Nephron (organoid): ENCODE measurements at regions not wholly inside any gene's neighbourhood (a gene's known extent, or its start where the extent isn't known, plus 50 kb on each side); places are given as distances from the start of the nearest gene placed in this dataset.

Experiments
- H3K27ac Mint-ChIP-seq, 3 experiments: 2 replicates each; pipeline ENCODE4 v1.8.0; 2020; ENCODE audit warnings: mixed read lengths in 3 of 3, mild to moderate bottlenecking in 2 of 3, moderate library complexity in 1 of 3
- H3K27me3 Mint-ChIP-seq: 2 replicates; pipeline ENCODE4 v1.8.0; 2021; ENCODE audit warnings: low read depth, mild to moderate bottlenecking, moderate library complexity, mixed read lengths
- H3K36me3 Mint-ChIP-seq: 2 replicates; pipeline ENCODE4 v1.8.0; 2020; ENCODE audit warnings: low read depth, mixed read lengths
- H3K4me1 Mint-ChIP-seq: 2 replicates; pipeline ENCODE4 v1.8.0; 2020; ENCODE audit warnings: mixed read lengths
- H3K4me3 Mint-ChIP-seq, 3 experiments: 2 replicates each; pipeline ENCODE4 v1.8.0; 2020; ENCODE audit warnings: mild to moderate bottlenecking in 3 of 3, mixed read lengths in 3 of 3, moderate library complexity in 2 of 3
- H3K9me3 Mint-ChIP-seq: 2 replicates; pipeline ENCODE4 v1.8.0; 2020; ENCODE audit warnings: mixed read lengths
- TF ChIP-seq, protein P1 (sequence below), 3 experiments: fragments of 200-600 bp; sonication (generic); IDR thresholded peaks; one replicate each; pipeline ENCODE4 v1.5.0; 2021; ENCODE audit warnings: antibody characterized with exemption in 3 of 3; ENCODE audit not compliant: unreplicated experiment in 3 of 3

DNA sequence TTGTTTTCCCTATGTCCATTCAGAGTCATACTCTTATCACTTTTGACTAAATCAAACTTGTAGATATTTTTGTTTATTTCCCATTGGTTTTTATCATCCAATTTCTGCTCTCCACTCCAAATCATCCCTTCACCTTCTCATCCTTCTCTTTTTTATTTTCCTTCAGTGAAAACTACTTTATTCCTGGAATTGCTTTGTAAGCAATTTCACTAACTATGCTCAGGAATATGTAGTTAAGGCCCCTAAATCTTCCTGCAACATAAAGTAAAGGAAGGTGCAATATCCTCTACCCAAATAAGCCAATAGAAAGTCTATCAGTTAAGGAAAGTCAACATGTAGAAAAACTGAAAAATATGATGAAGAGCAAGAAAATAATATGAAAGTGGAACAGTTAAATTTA lies 308.4 kb downstream of the SEC23A start:
- H3K4me1 Mint-ChIP-seq: no peaks in the 10 kb centered on the region
- no peaks in the 10 kb centered on the region for H3K36me3 Mint-ChIP-seq
- TF ChIP-seq, protein P1, sequence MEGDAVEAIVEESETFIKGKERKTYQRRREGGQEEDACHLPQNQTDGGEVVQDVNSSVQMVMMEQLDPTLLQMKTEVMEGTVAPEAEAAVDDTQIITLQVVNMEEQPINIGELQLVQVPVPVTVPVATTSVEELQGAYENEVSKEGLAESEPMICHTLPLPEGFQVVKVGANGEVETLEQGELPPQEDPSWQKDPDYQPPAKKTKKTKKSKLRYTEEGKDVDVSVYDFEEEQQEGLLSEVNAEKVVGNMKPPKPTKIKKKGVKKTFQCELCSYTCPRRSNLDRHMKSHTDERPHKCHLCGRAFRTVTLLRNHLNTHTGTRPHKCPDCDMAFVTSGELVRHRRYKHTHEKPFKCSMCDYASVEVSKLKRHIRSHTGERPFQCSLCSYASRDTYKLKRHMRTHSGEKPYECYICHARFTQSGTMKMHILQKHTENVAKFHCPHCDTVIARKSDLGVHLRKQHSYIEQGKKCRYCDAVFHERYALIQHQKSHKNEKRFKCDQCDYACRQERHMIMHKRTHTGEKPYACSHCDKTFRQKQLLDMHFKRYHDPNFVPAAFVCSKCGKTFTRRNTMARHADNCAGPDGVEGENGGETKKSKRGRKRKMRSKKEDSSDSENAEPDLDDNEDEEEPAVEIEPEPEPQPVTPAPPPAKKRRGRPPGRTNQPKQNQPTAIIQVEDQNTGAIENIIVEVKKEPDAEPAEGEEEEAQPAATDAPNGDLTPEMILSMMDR (IDR thresholded peaks at IDR 0.05; ENCODE audit: unreplicated experiment in 3 of 3): no peak

DNA sequence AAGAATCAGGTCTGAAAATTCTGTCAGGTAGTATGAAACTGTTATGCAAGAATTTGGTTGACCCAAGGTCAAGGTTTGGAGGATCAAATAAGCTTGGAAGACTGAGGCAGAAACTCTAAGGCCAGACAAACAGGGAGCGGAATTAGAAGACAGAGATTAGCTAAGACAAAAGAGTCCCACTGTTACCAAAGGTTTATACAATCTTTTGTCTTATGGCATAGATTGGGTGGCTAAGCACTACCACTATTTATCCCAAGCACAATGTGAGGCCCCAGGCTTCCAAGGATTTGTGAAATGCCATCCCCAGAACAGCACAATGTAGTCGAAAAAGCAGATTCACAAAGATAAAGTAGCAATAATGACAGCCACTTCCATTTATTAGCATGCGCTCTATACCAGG lies 311.2 kb downstream of the SEC23A start:
- TF ChIP-seq, protein P1 (IDR thresholded peaks at IDR 0.05; ENCODE audit: unreplicated experiment in 3 of 3): no peak
- Mint-ChIP-seq H3K36me3 (no peaks in the 10 kb centered on the region), H3K4me1 (no peaks in the 10 kb centered on the region), H3K27me3 (no peaks in the 10 kb centered on the region), H3K9me3 (no peaks in the 10 kb centered on the region), H3K27ac (no peak overlapping the region), H3K4me3 (no peak overlapping the region)

More for the DNA sequence above, 308.4 kb downstream of the SEC23A start:
- no peaks in the 10 kb centered on the region for H3K9me3 Mint-ChIP-seq
- no peak overlapping the region for H3K27ac Mint-ChIP-seq
- no peak overlapping the region for H3K4me3 Mint-ChIP-seq
- no peaks in the 10 kb centered on the region for H3K27me3 Mint-ChIP-seq

DNA sequence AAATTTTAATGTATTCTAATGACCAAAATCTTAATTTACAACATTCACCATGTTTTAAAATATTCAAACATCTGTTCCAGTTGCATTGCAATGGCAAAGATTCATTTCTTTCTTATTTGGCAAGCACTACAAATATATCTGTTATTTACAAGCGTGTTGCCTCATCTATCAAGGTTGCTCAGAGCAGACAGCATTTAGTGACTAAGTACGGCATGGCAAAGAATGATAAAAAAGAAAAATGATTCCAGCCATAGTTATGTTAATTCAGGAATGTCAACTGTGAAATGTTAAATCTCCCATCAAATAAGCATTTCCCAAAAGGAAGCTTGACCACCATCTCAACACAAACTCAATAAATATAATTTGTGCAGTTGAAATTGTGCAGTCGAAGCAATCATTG lies 312.1 kb downstream of the SEC23A start:
- Mint-ChIP-seq H3K4me1 (no peaks in the 10 kb centered on the region), H3K27me3 (no peaks in the 10 kb centered on the region), H3K4me3 (no peak overlapping the region), H3K27ac (no peak overlapping the region), H3K36me3 (no peaks in the 10 kb centered on the region), H3K9me3 (no peaks in the 10 kb centered on the region)
- TF ChIP-seq, protein P1 (IDR thresholded peaks at IDR 0.05; ENCODE audit: unreplicated experiment in 3 of 3): no peak

DNA sequence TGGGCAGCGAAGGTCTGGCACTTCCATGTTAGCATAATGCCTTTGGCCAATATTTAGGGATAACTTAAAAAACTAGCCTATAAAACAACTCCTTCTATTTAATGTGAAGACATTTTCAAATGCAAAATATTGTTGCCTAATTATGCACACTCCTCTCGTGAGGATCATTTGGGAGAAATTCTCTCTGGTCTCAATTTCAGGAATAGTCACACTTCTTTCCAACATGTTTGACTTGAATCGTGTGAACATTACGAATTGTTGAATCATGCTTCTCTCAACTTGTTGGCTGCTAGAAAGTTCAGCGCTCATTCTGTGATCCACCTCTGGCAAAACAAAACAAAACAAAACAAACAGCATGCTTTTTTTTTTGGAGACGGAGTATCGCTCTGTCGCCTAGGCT lies 313.2 kb downstream of the SEC23A start:
- TF ChIP-seq, protein P1 (IDR thresholded peaks at IDR 0.05; ENCODE audit: unreplicated experiment in 3 of 3): no peak
- no peaks in the 10 kb centered on the region for H3K9me3 Mint-ChIP-seq
- H3K27ac Mint-ChIP-seq: no peak overlapping the region
- H3K36me3 Mint-ChIP-seq: no peaks in the 10 kb centered on the region
- H3K4me3 Mint-ChIP-seq: no peak overlapping the region
- H3K27me3 Mint-ChIP-seq: no peaks in the 10 kb centered on the region
- no peaks in the 10 kb centered on the region for H3K4me1 Mint-ChIP-seq

DNA sequence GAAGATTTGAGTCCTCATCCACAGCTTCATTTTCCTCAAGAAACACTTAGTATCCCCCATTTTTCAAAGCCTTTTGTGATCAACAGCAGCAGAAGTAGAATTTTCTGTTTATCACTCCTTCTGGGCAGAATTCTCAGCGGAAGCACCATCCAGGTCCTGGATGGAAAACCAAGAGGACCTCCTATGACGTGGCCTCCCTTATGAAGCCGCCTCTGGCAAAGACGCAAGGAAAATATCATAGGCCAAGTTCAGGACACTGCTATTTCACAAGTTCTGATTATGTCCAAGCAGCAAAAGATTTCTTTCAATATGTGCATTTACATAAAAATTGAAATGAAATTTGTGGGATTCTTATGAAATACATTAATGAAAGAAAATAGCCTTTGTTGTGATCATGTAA lies 315.0 kb downstream of the SEC23A start:
- no peak overlapping the region for H3K4me3 Mint-ChIP-seq
- TF ChIP-seq, protein P1 (IDR thresholded peaks at IDR 0.05; ENCODE audit: unreplicated experiment in 3 of 3): no peak
- H3K36me3 Mint-ChIP-seq: no peaks in the 10 kb centered on the region
- H3K27ac Mint-ChIP-seq: no peak overlapping the region
- no peaks in the 10 kb centered on the region for H3K27me3 Mint-ChIP-seq
- H3K9me3 Mint-ChIP-seq: no peaks in the 10 kb centered on the region
- H3K4me1 Mint-ChIP-seq: no peaks in the 10 kb centered on the region

DNA sequence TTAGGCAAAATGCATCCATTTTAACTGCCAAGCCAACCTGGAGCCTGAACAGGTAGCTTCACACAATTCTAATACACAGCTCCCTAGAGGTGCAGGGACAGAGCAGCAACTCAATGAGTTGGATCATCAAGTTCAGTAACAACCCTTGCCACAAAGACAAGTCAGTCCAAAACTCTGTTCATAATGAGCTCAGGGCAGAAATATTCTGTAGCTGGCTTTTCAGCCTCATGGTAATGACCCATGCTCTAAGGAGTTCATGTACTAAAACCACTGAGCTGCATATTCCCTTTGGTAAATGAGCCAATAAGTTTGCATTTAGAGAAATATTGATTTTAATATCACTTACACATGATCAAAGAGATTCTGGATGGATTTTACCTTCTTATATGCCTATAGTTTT lies 316.1 kb downstream of the SEC23A start:
- Mint-ChIP-seq H3K36me3 (no peaks in the 10 kb centered on the region), H3K4me3 (no peak overlapping the region), H3K4me1 (no peaks in the 10 kb centered on the region), H3K9me3 (no peaks in the 10 kb centered on the region), H3K27me3 (no peaks in the 10 kb centered on the region), H3K27ac (no peak overlapping the region)
- TF ChIP-seq, protein P1 (IDR thresholded peaks at IDR 0.05; ENCODE audit: unreplicated experiment in 3 of 3): no peak
